Fibroblast of pulmonary artery (primary cell): ENCODE measurements at regions not wholly inside any gene's neighbourhood (a gene's known extent, or its start where the extent isn't known, plus 50 kb on each side); places are given as distances from the start of the nearest gene placed in this dataset.

Experiments used
- DNase-seq: peaks from one replicate; pipeline ENCODE4 v3.0.0-alpha.2; 2010; ENCODE audit warnings: low read depth
- H3K4me3 ChIP-seq: replicated peaks from 2 replicates; pipeline ENCODE4 v1.5.1; 2011; ENCODE audit warnings: low read depth, mild to moderate bottlenecking, control low read depth, low read length, moderate library complexity
- TF ChIP-seq, protein P1 (sequence below): IDR thresholded peaks from 2 replicates; pipeline ENCODE4 v1.5.1; 2011; ENCODE audit warnings: mild to moderate bottlenecking, control low read depth, low read length, inconsistent platforms; ENCODE audit errors: missing control alignments

- TF ChIP-seq, protein P1, sequence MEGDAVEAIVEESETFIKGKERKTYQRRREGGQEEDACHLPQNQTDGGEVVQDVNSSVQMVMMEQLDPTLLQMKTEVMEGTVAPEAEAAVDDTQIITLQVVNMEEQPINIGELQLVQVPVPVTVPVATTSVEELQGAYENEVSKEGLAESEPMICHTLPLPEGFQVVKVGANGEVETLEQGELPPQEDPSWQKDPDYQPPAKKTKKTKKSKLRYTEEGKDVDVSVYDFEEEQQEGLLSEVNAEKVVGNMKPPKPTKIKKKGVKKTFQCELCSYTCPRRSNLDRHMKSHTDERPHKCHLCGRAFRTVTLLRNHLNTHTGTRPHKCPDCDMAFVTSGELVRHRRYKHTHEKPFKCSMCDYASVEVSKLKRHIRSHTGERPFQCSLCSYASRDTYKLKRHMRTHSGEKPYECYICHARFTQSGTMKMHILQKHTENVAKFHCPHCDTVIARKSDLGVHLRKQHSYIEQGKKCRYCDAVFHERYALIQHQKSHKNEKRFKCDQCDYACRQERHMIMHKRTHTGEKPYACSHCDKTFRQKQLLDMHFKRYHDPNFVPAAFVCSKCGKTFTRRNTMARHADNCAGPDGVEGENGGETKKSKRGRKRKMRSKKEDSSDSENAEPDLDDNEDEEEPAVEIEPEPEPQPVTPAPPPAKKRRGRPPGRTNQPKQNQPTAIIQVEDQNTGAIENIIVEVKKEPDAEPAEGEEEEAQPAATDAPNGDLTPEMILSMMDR, result no peak
- DNase-seq, result no peak
- no peak overlapping the region for H3K4me3 ChIP-seq
These were observed 256.0 kb upstream of the TCERG1L start for GRCh38 chr10:131567279-131568162.

DNA sequence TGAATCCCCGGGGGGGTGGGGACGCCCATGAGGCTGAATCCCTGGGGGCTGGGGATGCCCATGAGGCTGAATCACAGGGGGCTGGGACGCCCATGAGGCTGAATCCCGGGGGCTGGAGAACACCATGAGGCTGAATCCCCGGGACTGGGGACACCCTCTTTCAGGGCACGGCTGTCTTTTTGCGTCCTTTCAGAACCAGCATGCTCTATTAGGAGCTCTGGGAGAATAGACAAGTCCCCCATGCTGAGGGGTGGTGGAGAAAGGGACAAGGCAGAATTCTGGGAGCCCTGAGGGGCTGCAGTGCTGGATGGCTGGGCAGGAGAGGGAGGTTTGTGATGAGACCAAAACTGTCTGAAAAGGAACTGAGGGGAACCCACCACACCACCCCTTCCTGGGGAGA, 257.3 kb upstream of the TCERG1L start:
- DNase-seq, result no peak
- H3K4me3 ChIP-seq, result no peak overlapping the region
- TF ChIP-seq, protein P1, result no peak

GRCh38 chr10:131569851-131570715, 258.6 kb upstream of the TCERG1L start:
- no peak for DNase-seq
- no peak overlapping the region for H3K4me3 ChIP-seq
- TF ChIP-seq, protein P1, result no peak

GRCh38 chr10:131570716-131571307, 259.3 kb upstream of the TCERG1L start:
- H3K4me3 ChIP-seq, result no peak overlapping the region
- DNase-seq, result no peak
- TF ChIP-seq, protein P1, result no peak

- DNase-seq, result no peak
- TF ChIP-seq, protein P1, result no peak
- H3K4me3 ChIP-seq, result no peak overlapping the region
These were observed 259.8 kb upstream of the TCERG1L start for GRCh38 chr10:131571346-131571745.

DNA sequence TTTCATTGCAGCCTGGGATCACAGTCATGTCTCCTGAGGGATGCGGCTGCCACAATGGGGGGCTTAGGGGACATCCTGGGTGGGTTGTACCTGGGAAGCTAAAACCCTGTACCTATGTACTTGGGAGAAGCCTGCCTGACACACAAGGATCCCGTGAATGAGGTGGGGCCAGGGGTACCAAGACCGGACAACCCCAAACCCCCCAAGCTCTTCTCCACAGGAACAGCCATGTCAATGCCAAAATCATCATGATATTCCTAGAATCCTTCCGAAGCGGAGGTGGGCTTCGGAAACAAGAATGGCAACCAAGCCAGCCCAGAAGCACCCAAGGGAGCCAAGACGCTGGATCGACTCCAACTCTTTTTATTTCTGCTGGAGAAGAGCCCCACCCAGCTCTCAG, 260.3 kb upstream of the TCERG1L start:
- no peak for DNase-seq
- TF ChIP-seq, protein P1, result no peak
- no peak overlapping the region for H3K4me3 ChIP-seq
